SK-N-SH treated with all-trans-retinoic acid at 6 μM for 48 hours (cell line): ENCODE measurements at regions not wholly inside any gene's neighbourhood (a gene's known extent, or its start where the extent isn't known, plus 50 kb on each side); places are given as distances from the start of the nearest gene placed in this dataset.

Experiments used
- ATAC-seq: fragments of 200-7000 bp; cut with Tn5 transposase; 3 replicates; pipeline ENCODE4 v1.9.1; 2020; ENCODE audit warnings: mild to moderate bottlenecking, moderate library complexity
- ARNTL ChIP-seq: fragments of 450-650 bp; formaldehyde crosslinking; IDR thresholded peaks from 2 replicates; pipeline ENCODE4 v1.5.0; 2020; ENCODE audit warnings: low read depth, mild to moderate bottlenecking, moderate library complexity, borderline replicate concordance
- BACH2 ChIP-seq: fragments of 250-450 bp; sonication (Bioruptor Pico); IDR thresholded peaks from 2 replicates; pipeline ENCODE4 v1.9.0; 2021; ENCODE audit warnings: mild to moderate bottlenecking, borderline replicate concordance
- CREB5 ChIP-seq: fragments of 250-450 bp; sonication (Bioruptor Pico); IDR thresholded peaks from 2 replicates; pipeline ENCODE4 v1.5.1; 2020; ENCODE audit warnings: low read depth, mild to moderate bottlenecking, moderate library complexity
- CSDC2 ChIP-seq: fragments of 250-450 bp; sonication (Bioruptor Pico); IDR thresholded peaks from 2 replicates; pipeline ENCODE4 v1.5.0; 2020; ENCODE audit warnings: mild to moderate bottlenecking, moderate library complexity
- CSRNP3 ChIP-seq: fragments of 250-450 bp; sonication (Bioruptor Pico); IDR thresholded peaks from 2 replicates; pipeline ENCODE4 v1.5.1; 2021; ENCODE audit warnings: mild to moderate bottlenecking, moderate library complexity
- ESRRG ChIP-seq: fragments of 250-450 bp; sonication (Bioruptor Pico); IDR thresholded peaks from 2 replicates; pipeline ENCODE4 v1.6.1; 2021; ENCODE audit warnings: mild to moderate bottlenecking
- GLIS3 ChIP-seq: fragments of 250-450 bp; sonication (Bioruptor Pico); IDR thresholded peaks from 2 replicates; pipeline ENCODE4 v1.5.0; 2020; ENCODE audit warnings: mild to moderate bottlenecking, moderate library complexity
- ISL1 ChIP-seq: fragments of 250-450 bp; sonication (Bioruptor Pico); IDR thresholded peaks from 2 replicates; pipeline ENCODE4 v2.1.2; 2022; ENCODE audit warnings: mild to moderate bottlenecking, moderate library complexity
- OSR1 ChIP-seq: fragments of 250-450 bp; sonication (Bioruptor Pico); IDR thresholded peaks from 2 replicates; pipeline ENCODE4 v1.8.0; 2022; ENCODE audit warnings: moderate library complexity, mild to moderate bottlenecking, inconsistent platforms
- PATZ1 ChIP-seq: fragments of 250-450 bp; sonication (Bioruptor Pico); IDR thresholded peaks from 2 replicates; pipeline ENCODE4 v1.8.0; 2020; ENCODE audit warnings: mild to moderate bottlenecking, moderate library complexity, borderline replicate concordance
- POU6F1 ChIP-seq: fragments of 250-450 bp; sonication (Bioruptor Pico); IDR thresholded peaks from 2 replicates; pipeline ENCODE4 v1.8.0; 2021; ENCODE audit warnings: low read depth, mild to moderate bottlenecking, moderate library complexity, borderline replicate concordance
- PPARA ChIP-seq: fragments of 250-450 bp; sonication (Bioruptor Pico); IDR thresholded peaks from 2 replicates; pipeline ENCODE4 v1.5.0; 2020; ENCODE audit warnings: mild to moderate bottlenecking, borderline replicate concordance
- RARB ChIP-seq: fragments of 250-450 bp; sonication (Bioruptor Pico); IDR thresholded peaks from 2 replicates; pipeline ENCODE4 v1.8.0; 2021; ENCODE audit warnings: mild to moderate bottlenecking, moderate library complexity
- TCF4 ChIP-seq: fragments of 250-450 bp; sonication (Bioruptor Pico); IDR thresholded peaks from 2 replicates; pipeline ENCODE4 v1.8.0; 2021; ENCODE audit warnings: mild to moderate bottlenecking, moderate library complexity, borderline replicate concordance
- TOX ChIP-seq: fragments of 250-450 bp; sonication (Bioruptor Pico); IDR thresholded peaks from 2 replicates; pipeline ENCODE4 v1.8.0; 2021; ENCODE audit warnings: mild to moderate bottlenecking, moderate library complexity, borderline replicate concordance
- TSHZ2 ChIP-seq: fragments of 250-450 bp; sonication (Bioruptor Pico); IDR thresholded peaks from 2 replicates; pipeline ENCODE4 v1.5.0; 2020; ENCODE audit warnings: mild to moderate bottlenecking, moderate library complexity
- ZC3H10 ChIP-seq: fragments of 250-450 bp; sonication (Bioruptor Pico); IDR thresholded peaks from 2 replicates; pipeline ENCODE4 v1.5.1; 2021; ENCODE audit warnings: mild to moderate bottlenecking, moderate library complexity
- ZFP30 ChIP-seq: fragments of 450-650 bp; formaldehyde crosslinking; IDR thresholded peaks from 2 replicates; pipeline ENCODE4 v1.5.0; 2022; ENCODE audit warnings: mild to moderate bottlenecking, moderate library complexity
- ZNF565 ChIP-seq: fragments of 450-650 bp; formaldehyde crosslinking; conservative IDR thresholded peaks from 2 replicates; pipeline ENCODE4 v1.5.0; 2020; ENCODE audit warnings: low read depth, mild to moderate bottlenecking, moderate library complexity
- ZNF70 ChIP-seq: fragments of 450-650 bp; formaldehyde crosslinking; IDR thresholded peaks from 2 replicates; pipeline ENCODE4 v1.5.0; 2020; ENCODE audit warnings: mild to moderate bottlenecking, moderate library complexity
- ZNF8 ChIP-seq: fragments of 450-650 bp; formaldehyde crosslinking; IDR thresholded peaks from 2 replicates; pipeline ENCODE4 v1.5.0; 2020; ENCODE audit warnings: mild to moderate bottlenecking, moderate library complexity

- no peak for TF ChIP-seq ARNTL (CRISPR knock-in tag)
- no peak for TF ChIP-seq RARB (CRISPR knock-in tag)
- TF ChIP-seq ZNF565 (CRISPR knock-in tag): no peak
- TF ChIP-seq ZFP30: no peak
- no peak for TF ChIP-seq ZNF8 (CRISPR knock-in tag)
- TF ChIP-seq PATZ1 (CRISPR knock-in tag): no peak
- no peak for TF ChIP-seq CREB5 (CRISPR knock-in tag)
- no peak for TF ChIP-seq PPARA
- no peak for TF ChIP-seq ESRRG (CRISPR knock-in tag)
- TF ChIP-seq GLIS3 (CRISPR knock-in tag): no peak
- no peak for TF ChIP-seq ISL1
- no peak for ATAC-seq
Observed at GRCh38 chr2:226299771-226300170, 499.8 kb downstream of the IRS1 start.

GRCh38 chr2:226295681-226296080 is 503.9 kb downstream of the IRS1 start:
- TF ChIP-seq POU6F1 (CRISPR knock-in tag) (no peak), TOX (CRISPR knock-in tag) (no peak), ZNF70 (no peak), TSHZ2 (CRISPR knock-in tag) (no peak), ARNTL (CRISPR knock-in tag) (no peak), CREB5 (CRISPR knock-in tag) (no peak), ZNF8 (CRISPR knock-in tag) (no peak), ZC3H10 (CRISPR knock-in tag) (no peak)
- ATAC-seq: no peak

- no peak for ATAC-seq
- TF ChIP-seq PPARA (no peak), ISL1 (no peak), ZNF565 (CRISPR knock-in tag) (no peak), BACH2 (CRISPR knock-in tag) (no peak), CSRNP3 (CRISPR knock-in tag) (no peak), PATZ1 (CRISPR knock-in tag) (no peak), TOX (CRISPR knock-in tag) (no peak), ZC3H10 (CRISPR knock-in tag) (no peak), CREB5 (CRISPR knock-in tag) (no peak), OSR1 (CRISPR knock-in tag) (no peak), ARNTL (CRISPR knock-in tag) (no peak), GLIS3 (CRISPR knock-in tag) (no peak), TCF4 (CRISPR knock-in tag) (no peak), CSDC2 (CRISPR knock-in tag) (no peak), RARB (CRISPR knock-in tag) (no peak)
Observed at GRCh38 chr2:226295123-226295522, 504.5 kb downstream of the IRS1 start.
